ENCODE measurements at regions not wholly inside any gene's neighbourhood (a gene's known extent, or its start where the extent isn't known, plus 50 kb on each side); places are given as distances from the start of the nearest gene placed in this dataset.

- TF ChIP-seq EZH2 (IDR thresholded peaks at IDR 0.05; ENCODE audit: borderline replicate concordance, low read depth, low read length, severe bottlenecking) (no peak), MYC (IDR thresholded peaks at IDR 0.05; ENCODE audit: low read depth, low read length) (no peak), FOS (IDR thresholded peaks at IDR 0.05; ENCODE audit: borderline replicate concordance, insufficient read depth, low read length) (no peak), MAX (IDR thresholded peaks at IDR 0.05; ENCODE audit: insufficient read depth, insufficient read length) (no peak)
Measured at GRCh38 chr7:131131746-131132431, 195.8 kb upstream of the MKLN1 start.
